ENCODE measurements at regions not wholly inside any gene's neighbourhood (a gene's known extent, or its start where the extent isn't known, plus 50 kb on each side); places are given as distances from the start of the nearest gene placed in this dataset.

DNA sequence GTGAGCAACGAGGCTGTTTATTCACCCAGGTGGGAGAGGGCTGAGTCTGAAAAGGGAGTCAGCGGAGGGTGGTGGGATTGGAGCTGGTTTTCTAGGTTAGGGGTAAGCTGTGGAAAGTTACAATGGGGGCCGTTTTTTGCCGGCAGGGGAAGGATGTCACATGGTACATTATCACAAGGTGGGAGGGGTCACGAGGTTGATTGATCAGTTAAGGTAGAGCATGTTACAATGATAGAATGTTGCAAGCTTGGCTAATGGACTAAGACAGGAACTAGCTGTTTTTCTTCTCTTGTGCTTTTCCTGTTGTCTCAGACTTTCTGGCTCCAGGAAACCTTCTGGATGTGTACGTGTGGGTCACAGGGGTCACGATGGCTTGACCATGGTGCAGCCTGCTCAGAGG is 536.3 kb upstream of the HTR2C start:
- TF ChIP-seq POLR2AphosphoS5 (IDR thresholded peaks at IDR 0.05): no peak
- TF ChIP-seq, protein P1, sequence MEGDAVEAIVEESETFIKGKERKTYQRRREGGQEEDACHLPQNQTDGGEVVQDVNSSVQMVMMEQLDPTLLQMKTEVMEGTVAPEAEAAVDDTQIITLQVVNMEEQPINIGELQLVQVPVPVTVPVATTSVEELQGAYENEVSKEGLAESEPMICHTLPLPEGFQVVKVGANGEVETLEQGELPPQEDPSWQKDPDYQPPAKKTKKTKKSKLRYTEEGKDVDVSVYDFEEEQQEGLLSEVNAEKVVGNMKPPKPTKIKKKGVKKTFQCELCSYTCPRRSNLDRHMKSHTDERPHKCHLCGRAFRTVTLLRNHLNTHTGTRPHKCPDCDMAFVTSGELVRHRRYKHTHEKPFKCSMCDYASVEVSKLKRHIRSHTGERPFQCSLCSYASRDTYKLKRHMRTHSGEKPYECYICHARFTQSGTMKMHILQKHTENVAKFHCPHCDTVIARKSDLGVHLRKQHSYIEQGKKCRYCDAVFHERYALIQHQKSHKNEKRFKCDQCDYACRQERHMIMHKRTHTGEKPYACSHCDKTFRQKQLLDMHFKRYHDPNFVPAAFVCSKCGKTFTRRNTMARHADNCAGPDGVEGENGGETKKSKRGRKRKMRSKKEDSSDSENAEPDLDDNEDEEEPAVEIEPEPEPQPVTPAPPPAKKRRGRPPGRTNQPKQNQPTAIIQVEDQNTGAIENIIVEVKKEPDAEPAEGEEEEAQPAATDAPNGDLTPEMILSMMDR (IDR thresholded peaks at IDR 0.05): no peak
- TF ChIP-seq POLR2A (IDR thresholded peaks at IDR 0.05): no peak
- no peak for TF ChIP-seq EP300 (IDR thresholded peaks at IDR 0.05)

Measured in gastroesophageal sphincter (tissue), 3 donors.